M059J (cell line): ENCODE measurements at regions not wholly inside any gene's neighbourhood (a gene's known extent, or its start where the extent isn't known, plus 50 kb on each side); places are given as distances from the start of the nearest gene placed in this dataset.

Source experiments
- DNase-seq: peaks from one replicate; pipeline ENCODE4 v3.0.0-alpha.2; 2012; ENCODE audit warnings: low read depth

DNA sequence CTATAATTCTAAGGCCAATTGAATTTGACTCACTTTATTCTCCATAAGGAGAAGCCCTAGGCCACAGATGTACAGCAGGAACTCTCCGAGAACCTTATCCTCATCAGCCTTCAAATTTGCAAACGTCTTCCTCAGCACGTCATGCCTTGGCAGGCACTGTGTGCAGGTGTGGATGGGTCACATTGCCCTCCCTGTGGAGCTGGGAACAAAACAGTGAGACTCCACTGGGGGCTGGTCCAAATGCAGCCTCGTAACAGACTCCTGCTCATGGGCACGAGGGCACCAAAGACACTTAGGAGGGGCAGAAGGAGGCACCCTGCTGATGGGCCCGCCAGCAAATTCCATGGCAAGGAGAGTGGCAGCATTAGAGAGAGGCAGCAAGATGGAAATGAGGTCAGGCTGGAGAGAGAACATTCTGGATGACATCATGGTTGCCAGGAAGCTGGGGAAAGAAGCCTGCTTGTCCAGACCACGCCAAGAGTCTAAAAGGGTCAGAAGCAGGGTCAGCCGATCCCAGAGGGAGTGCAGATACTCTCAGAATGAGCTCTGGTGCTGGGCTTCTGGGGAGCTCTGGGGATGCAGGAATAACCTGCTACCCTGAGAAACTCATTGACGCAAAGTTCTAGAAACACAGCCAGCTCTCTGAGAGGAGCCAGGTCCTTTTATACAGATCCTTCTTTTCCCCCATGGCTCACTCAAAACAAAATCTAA lies 242.2 kb downstream of the B3GLCT start:
- no peak for DNase-seq

DNA sequence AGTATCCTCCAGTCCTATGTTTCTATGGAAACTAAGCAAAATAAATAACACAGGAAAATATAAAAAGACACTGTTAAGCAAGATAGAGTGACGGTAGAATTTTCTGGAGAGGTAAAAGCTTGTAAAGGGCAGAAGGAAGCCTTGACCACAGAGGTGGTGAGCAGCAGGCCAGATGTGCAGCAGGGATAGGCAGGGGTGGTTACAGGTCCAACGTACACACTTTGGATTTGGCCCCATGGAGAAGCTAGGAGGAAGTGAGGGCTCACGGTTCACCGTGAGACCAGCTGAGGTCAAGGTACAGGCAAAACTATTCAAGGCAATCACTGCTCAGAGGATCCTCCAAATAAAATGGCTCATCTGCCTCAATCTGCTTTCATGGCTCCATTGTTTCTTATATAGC lies 242.8 kb downstream of the B3GLCT start:
- peak; percentile 11 for DNase-seq

DNA sequence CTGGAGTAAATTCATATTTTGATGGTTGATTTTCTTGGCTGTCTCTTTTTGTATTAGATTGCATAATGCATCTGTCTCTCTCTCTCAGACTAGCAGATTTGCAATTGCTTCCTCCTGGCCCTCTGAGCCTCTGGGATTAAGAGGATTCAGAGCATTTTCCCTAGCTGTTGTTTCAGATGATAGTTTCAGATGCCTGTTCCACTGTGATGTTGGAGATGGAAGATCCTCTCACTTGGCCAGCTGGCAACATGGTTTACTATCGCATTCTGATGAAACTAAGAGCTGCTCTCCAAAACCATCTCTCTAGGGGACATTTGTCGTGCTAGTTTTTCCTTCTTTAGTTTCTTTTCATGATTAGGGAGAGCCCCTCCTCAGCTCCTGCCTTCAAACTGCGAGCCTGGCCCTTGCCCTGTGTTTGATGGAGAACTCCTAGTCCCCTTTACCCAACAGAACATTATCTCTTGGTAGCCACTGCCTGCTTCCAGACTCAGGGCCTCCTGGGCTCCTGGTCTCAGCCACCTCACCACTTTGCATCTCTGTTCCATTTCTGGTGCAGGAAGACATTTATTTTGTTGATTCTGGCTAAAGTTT lies 244.6 kb downstream of the B3GLCT start:
- no peak for DNase-seq

DNA sequence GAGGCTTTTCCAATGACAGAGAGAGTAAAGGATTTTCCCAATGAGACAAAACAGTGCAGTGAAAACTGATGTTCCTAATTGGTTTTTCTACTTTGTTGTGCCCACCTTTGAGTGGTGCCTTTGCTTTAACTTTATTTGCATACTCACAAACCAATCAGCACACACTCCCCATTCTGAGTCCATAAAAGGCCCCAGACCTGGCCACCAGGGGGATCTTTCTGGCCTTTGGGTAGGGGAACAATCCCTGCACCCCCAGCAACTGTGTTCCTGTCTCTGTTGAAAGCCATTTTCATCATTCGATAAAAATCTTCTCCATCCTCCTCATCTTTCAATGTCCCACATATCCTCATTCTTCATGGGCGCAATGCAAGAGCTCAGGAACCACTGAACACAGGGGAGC lies 252.8 kb downstream of the B3GLCT start:
- no peak for DNase-seq

DNA sequence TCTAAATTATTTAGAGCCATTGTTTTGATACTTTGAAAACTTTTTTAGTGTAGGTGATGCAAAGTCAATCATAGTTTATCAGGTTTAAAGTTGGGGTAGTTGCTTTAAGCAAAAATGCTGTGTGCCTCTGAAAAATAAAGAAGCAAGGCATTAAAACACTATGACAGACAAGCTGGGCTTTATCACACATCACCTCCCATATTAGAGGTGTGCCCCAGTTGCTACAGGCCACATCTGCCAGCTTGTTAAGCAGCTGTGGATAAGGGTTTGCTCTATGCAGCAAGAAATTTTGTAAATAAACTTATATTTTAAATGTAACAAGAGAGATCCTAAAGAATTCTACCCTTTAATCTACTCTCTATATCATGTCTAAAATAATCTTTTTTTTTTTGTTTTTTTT lies 255.8 kb downstream of the B3GLCT start:
- no peak for DNase-seq

DNA sequence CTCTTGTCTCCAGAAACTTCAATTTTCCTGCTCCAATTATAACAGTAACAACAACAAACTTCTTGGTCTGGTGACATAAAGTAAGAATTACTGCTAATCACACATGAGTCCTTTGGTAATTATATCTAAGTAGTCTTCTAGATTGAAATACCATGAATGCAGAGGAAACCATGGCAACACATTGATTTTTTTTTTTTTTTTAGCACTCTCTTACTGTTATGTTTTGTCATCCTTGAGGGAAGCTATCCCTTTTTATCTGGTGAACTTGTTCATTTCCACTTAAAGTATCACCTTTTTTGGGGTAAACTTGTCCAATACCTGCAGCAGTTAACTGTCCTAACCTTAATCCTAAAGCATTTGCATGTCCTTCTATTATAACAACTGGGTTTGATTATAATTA lies 256.3 kb downstream of the B3GLCT start:
- DNase-seq: no peak

DNA sequence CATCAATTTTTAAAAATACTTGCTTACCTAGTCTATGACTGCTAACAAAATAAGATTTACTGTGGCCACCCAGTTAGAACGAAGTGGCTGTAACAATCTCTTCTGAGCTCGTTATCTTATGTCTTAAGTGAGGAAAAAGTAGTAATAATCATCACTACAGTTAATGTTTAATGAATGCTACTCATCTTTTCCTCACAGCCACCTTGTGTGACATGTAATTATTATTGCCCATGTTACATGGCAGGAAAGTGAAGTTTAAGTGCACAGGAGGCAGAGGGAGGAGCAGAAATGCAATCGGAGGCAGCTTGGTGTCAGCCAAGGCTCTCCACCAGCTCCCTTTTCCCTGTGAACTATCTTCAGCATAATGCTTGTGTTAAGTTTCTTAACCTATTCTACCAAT lies 260.3 kb downstream of the B3GLCT start:
- DNase-seq: no peak

DNA sequence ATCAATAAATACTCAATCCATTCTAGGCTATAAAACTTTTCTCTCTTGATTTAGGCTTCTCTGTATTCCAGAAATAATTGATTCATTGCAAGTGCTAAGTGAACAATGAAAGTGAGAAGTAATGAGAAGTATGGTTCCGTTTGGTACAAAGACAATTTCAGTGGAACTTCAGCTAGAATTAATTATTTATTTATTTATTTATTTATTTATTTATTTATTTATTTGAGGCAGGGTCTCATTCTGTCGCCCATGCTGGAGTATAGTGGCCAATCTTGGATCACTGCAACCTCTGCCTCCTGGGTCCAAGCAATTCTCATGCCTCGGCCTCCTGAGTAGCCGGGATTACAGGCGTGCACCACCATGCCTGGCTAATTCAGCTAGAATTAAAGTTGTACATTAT lies 262.1 kb downstream of the B3GLCT start:
- no peak for DNase-seq

DNA sequence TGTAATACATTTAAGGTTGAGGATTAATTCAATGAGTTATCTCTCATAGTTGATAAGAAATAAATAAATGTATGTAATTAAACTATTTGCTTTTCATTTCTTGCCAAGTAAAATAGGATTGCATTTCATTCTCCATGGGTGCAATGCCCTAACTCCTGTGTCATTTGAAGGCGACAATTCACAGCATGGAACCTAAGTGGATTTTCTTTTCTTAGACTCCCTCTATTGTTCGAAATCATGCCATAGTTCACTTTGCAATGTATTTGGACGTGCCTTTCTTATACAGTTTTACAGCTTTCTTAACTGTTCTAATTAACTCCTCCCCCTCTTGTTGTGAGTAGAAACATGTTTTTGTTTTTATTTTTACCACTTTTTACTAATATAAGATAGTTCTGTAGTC lies 263.0 kb downstream of the B3GLCT start:
- no peak for DNase-seq

DNA sequence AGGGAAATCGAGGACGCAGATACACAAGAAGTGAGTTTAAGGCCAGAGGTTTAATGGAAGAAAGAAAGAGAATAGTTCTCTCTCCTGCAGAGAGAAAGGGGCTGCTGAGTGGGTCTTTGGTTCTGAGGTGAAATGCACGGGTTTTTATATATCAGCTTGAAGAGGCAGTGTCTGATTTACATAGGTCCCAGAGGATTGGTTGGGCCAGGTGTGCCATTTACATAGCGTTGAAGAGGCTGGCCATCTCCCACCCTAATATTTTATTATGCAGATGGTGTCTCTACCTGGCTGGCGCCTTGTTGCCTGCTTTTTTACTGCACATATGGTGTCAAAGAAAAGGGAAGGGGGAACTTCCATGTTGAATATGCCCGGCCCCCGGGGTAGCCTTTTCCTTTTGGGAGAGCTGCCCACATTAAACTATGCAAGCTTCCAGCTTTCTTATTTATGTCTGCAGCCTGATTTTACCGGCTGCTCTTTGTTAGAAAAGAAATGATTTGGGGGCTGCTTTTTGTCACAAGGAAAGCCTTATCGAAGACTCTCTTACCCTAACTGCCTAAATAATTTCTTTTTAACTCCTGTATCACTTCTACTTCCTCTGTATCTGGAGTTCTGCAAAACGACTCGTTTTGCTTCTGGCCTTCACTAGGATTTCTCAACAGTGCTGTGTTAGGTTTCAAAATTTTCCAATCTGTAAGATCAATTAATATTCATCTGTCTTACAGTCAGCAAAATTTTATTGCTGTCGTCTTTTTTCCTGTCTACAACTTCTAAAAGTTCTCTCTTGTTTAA lies 268.5 kb downstream of the B3GLCT start:
- DNase-seq: no peak

DNA sequence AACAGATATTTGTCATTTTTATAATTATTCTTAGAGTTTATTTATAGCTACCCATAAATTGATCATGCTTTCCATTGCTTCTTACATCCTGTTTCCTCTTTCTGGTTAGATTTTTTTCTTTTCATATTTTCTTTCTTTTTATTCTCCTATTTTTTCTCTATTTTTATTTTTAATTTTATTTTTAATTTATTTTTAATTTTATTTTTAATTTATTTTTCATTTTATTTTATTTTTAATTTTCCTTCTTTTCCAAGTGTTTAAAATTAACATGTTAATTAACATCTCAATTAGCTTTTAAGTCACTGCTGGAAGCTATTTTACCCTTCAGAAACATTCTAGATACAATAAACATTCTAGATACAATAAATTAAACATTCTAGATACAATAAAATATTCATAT lies 269.6 kb downstream of the B3GLCT start:
- no peak for DNase-seq

DNA sequence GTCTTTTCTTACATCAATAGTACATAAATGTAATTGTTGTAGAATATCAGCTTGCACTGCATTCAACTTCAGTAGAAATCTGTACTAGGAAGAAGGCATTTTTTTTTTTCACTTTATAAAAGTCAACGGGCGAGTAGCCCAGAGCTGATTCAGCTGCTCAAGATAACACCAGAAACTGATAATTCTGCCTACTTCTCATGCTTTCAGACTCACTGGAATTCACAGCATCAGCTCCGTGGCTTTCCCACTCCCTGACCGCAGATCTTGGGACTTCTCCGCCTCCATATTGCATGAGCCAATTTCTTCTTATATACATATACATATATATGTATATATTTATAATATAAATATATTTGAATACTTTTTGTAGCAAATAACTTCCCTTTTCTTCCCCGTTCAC lies 263.1 kb upstream of the RXFP2 start:
- peak; percentile 63 for DNase-seq

DNA sequence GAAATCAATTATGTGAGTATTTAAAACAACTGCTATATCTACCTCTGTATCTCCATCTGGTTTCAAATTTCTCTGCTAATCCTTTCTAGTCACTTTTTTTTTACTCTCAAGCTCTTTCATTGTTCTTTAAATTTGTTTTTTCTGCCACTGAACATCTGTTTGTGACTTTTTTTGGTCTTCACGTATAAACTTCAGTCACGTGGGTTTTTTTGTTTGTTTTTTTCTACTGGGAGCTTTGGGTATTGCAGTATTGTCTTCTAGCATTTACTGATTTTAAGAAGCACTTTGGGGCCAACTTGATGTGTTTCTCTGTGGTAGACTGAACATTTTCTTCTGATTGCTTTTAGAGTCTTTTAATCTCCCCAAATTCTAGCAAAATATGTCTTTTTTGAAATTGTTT lies 262.6 kb upstream of the RXFP2 start:
- DNase-seq: no peak

DNA sequence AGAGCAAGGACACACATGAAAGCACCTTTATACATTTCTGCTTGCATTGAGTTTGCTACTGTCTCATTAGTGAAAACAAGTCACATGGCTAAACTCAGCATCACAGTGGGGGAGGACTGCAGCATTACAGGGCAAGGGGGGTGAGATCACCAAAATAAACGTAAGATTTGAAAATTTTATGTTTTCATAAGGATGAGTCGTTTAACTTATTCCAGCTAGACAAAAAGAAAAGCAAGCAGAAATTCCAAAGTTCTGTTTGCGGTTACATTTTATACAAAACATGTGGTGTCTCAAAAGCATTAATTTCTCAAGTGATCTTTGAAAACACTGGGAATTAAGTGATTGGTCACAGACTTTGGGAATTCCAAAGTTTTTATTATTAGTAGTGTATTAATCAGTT lies 261.4 kb upstream of the RXFP2 start:
- DNase-seq: no peak

DNA sequence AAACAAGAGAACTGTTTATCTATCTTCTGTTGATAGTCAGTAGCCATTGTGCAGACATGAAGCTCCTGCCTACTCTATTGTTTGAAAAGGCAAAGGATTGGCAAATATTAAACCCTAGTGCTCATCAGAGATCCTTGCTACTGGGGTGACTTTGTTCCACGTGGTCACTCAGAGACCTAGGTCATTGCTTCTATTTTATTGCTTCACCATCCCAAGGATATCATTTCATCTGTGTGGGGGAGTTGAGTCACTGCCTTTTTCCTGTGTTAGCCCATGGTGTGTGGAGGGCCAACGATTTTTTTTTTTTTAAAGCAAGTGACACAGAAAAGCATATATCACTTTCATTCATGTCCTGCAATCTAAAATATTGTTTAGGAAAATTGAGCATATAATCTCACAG lies 254.1 kb upstream of the RXFP2 start:
- DNase-seq: peak; percentile 43

DNA sequence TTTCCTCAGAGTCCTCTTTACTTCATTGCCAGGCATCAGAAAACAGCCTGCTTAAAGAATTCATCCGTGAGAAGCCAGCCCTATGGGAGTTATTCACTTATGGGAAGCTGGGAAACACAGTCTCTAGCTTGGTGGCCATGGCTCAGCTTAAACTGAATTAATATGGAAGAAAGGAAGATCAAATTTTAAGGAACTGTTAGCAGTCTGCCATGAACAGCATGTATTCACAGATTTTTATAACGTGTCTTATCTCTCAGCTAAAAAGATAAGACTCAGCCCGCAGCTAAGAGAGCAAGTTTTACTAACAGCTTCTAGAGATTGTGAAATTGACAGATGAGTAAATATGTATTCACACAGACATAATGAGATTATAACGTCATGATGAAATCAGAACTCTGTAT lies 253.7 kb upstream of the RXFP2 start:
- DNase-seq: peak; percentile 5

DNA sequence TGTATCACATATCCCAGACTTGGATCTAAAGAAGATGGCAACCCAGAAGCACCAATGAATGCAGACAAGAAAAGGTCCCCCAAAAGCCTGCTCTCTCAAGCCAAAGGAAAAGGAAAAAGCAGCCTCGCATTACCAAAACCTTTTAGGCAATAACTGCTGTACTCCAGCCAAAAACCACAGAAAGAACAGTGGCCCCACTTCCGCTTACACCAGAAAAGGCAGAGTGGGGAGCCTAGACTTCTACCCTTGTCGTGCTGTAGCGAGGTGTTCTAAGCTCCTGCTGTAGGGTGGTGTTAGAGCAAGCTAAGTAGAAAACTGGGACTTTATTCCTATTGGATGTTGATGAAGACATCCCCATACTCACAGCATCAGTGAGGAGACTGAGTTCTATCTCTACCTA lies 244.0 kb upstream of the RXFP2 start:
- DNase-seq: no peak

DNA sequence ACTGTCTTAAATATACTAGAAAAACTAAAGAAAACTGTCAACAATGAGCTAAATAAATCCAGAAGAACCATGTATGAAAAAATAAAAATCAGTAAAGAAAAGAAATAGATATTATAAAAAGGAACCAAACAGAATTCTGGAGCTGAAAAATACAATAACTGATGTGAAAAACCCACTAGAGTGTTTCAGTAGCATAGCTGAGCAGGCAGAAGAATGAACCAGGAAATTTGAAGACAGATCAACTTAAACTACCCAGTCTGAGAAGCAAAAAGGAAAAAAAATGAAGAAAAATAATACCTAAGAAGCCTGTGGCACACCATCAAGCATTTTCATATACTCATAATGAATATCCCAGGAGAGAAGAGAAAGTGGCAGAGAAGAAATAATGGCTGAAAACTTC lies 240.1 kb upstream of the RXFP2 start:
- DNase-seq: no peak

DNA sequence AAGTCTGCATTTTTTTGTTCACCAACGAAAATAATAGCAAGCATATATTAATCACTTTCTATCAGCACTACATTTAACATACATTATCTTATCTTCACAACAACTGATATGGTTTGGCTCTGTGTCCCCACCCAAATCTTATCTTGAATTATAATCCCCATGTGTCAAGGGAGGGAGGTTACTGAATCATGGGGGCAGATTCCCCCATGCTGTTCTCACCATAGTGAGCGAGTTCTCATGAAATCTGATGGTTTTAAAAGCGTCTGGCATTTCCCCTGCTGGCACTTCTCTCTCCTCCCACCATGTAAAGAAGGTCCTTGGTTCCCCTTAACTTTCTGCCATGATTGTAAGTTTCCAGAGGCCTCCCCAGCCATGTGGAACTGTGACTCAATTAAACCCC lies 235.7 kb upstream of the RXFP2 start:
- DNase-seq: no peak

DNA sequence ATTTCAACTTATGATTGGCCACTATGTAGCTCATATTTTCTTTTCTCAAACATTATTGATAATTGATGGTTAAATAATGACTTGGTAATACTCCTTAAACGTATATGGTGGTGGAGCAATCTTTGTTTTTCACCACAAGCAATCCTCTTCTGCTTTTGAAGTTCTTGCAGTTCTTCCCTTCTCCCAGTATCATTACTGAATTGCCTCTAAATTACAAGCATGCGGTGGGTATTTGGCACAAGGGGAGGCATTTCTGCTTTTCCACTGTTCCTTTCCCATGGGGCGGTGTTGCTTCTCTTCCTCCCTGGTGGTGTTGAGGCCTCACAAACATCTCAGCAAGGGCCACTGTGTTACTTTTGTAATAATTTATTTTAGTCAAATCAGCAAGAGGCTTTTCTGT lies 234.4 kb upstream of the RXFP2 start:
- no peak for DNase-seq

DNA sequence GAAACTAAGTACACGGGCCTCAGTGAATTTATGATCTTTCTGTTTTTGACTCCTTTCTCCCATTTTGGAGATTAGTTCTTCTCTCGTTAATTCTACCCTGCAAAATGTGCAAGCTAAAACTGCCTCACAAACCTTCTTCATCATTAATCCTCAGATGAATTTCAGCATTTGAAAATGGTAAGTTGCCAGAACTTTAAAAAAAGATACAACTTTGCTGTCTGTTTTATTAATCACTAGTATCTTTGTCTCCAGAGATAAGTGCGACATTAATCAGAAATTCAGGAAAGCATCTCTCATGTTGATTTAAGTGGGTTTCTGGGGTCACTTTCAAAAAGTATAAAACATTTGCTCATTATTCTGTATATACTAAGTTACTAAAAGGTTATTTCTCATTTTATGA lies 227.0 kb upstream of the RXFP2 start:
- DNase-seq: no peak

DNA sequence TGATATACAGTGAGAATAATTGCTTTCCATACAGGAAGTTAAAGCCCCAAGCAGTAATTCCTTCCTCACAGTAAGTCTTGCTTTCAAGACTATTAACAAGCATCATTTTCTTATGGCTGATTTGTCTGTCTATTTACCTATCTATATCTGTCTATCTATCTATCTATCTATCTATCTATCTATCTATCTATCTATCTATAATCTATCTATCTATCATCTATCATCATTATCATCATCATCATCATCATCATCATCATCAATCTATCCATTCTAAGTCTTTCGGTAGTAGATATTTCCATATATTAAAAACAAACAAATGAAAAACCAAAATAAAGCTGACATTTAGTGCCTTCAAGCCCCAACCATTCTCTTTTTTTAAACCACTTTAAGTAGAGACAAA lies 224.4 kb upstream of the RXFP2 start:
- DNase-seq: no peak

DNA sequence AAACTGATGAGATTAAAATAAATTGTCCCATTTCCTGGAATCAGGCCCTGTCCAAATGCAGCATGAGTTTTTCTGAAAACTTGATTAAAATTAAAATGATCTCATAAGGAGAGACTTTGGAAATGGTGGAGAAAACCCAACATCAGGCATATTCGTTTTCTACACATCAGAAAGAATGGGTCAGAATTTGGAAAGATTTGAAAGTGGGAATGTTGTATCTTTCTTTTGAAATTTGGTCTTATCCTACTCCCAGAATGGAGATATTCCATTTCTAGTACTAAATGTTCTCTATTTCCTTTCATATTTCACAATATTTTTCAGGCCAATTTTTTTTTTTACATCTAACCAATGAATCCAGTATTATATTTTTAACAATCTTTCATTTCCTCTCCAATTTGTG lies 223.9 kb upstream of the RXFP2 start:
- DNase-seq: no peak
